HUES6 (cell line): ENCODE measurements at regions not wholly inside any gene's neighbourhood (a gene's known extent, or its start where the extent isn't known, plus 50 kb on each side); places are given as distances from the start of the nearest gene placed in this dataset.
A peak's percentile ranks its signal among the peaks of the same experiment; 100 is the strongest.

ENCODE experiments used
- H3K27ac ChIP-seq: 2 replicates; pipeline ENCODE4 v1.7.0; 2013; ENCODE audit warnings: low read depth, mild to moderate bottlenecking, low read length, inconsistent platforms
- H3K27me3 ChIP-seq: 2 replicates; pipeline ENCODE4 v1.6.1; 2013; ENCODE audit warnings: low read length; ENCODE audit not compliant: control insufficient read depth, insufficient read depth
- H3K36me3 ChIP-seq: 2 replicates; pipeline ENCODE4 v1.6.1; 2013; ENCODE audit warnings: low read length; ENCODE audit not compliant: control insufficient read depth, insufficient read depth
- H3K4me1 ChIP-seq: 2 replicates; pipeline ENCODE4 v1.6.1; 2013; ENCODE audit warnings: low read length; ENCODE audit not compliant: control insufficient read depth, insufficient read depth
- H3K4me3 ChIP-seq: 2 replicates; pipeline ENCODE4 v1.5.1; 2013; ENCODE audit warnings: low read depth, low read length
- H3K9ac ChIP-seq: one replicate; pipeline ENCODE4 v1.6.1; 2013; ENCODE audit warnings: mild to moderate bottlenecking, low read length
- H3K9me3 ChIP-seq: 2 replicates; pipeline ENCODE4 v1.6.1; 2013; ENCODE audit warnings: low read depth, low read length; ENCODE audit not compliant: control insufficient read depth, insufficient read depth

GRCh38 chrX:39157796-39158195 is 356.5 kb downstream of the MID1IP1 start:
- H3K9ac ChIP-seq, result no peak overlapping the region
- H3K4me1 ChIP-seq, result peaks cover 12% of the 10 kb centered on the region; the same call in 1 of the 2 replicates
- peaks cover 21% of the 10 kb centered on the region for H3K27me3 ChIP-seq
- no peaks in the 10 kb centered on the region for H3K9me3 ChIP-seq
- no peak overlapping the region for H3K4me3 ChIP-seq
- H3K36me3 ChIP-seq, result no peaks in the 10 kb centered on the region
- H3K27ac ChIP-seq, result no peak overlapping the region

- no peak overlapping the region for H3K27ac ChIP-seq
- peaks cover 33% of the 10 kb centered on the region for H3K27me3 ChIP-seq
- H3K9me3 ChIP-seq, result no peaks in the 10 kb centered on the region
- H3K36me3 ChIP-seq, result no peaks in the 10 kb centered on the region
- no peak overlapping the region for H3K9ac ChIP-seq
- H3K4me3 ChIP-seq, result no peak overlapping the region
- peaks cover 9% of the 10 kb centered on the region; the same call in 1 of the 2 replicates for H3K4me1 ChIP-seq
These were observed 357.8 kb downstream of the MID1IP1 start for GRCh38 chrX:39158801-39159657.

GRCh38 chrX:39159921-39160507 is 358.8 kb downstream of the MID1IP1 start:
- Histone ChIP-seq H3K9ac (no peak overlapping the region), H3K9me3 (no peaks in the 10 kb centered on the region), H3K27me3 (peaks cover 43% of the 10 kb centered on the region), H3K27ac (no peak overlapping the region), H3K4me3 (no peak overlapping the region), H3K4me1 (peaks cover 9% of the 10 kb centered on the region; the same call in 1 of the 2 replicates), H3K36me3 (no peaks in the 10 kb centered on the region)

GRCh38 chrX:39161611-39162255 is 360.5 kb downstream of the MID1IP1 start:
- H3K4me1 ChIP-seq, result peaks cover 9% of the 10 kb centered on the region; the same call in 1 of the 2 replicates
- H3K9me3 ChIP-seq, result no peaks in the 10 kb centered on the region
- no peaks in the 10 kb centered on the region for H3K36me3 ChIP-seq
- H3K27me3 ChIP-seq, result peaks cover 52% of the 10 kb centered on the region
- H3K9ac ChIP-seq, result no peak overlapping the region
- H3K27ac ChIP-seq, result no peak overlapping the region
- peak overlapping the region; percentile 42 for H3K4me3 ChIP-seq

- Histone ChIP-seq H3K9me3 (no peaks in the 10 kb centered on the region), H3K4me3 (peak overlapping the region; percentile 59), H3K36me3 (no peaks in the 10 kb centered on the region), H3K9ac (no peak overlapping the region), H3K4me1 (peaks cover 14% of the 10 kb centered on the region; the same call in 1 of the 2 replicates), H3K27ac (no peak overlapping the region), H3K27me3 (peaks cover 52% of the 10 kb centered on the region)
These were observed 361.1 kb downstream of the MID1IP1 start for GRCh38 chrX:39162322-39162735.

- H3K27me3 ChIP-seq, result peaks cover 50% of the 10 kb centered on the region
- no peak overlapping the region for H3K4me3 ChIP-seq
- H3K9ac ChIP-seq, result no peak overlapping the region
- H3K27ac ChIP-seq, result no peak overlapping the region
- no peaks in the 10 kb centered on the region for H3K9me3 ChIP-seq
- peaks cover 14% of the 10 kb centered on the region; the same call in 1 of the 2 replicates for H3K4me1 ChIP-seq
- no peaks in the 10 kb centered on the region for H3K36me3 ChIP-seq
These were observed 362.4 kb downstream of the MID1IP1 start for GRCh38 chrX:39163581-39164126.

GRCh38 chrX:39164212-39164611 is 363.0 kb downstream of the MID1IP1 start:
- H3K4me3 ChIP-seq, result no peak overlapping the region
- no peak overlapping the region for H3K9ac ChIP-seq
- no peaks in the 10 kb centered on the region for H3K9me3 ChIP-seq
- H3K27ac ChIP-seq, result no peak overlapping the region
- H3K36me3 ChIP-seq, result no peaks in the 10 kb centered on the region
- H3K4me1 ChIP-seq, result peaks cover 10% of the 10 kb centered on the region; the same call in 1 of the 2 replicates
- H3K27me3 ChIP-seq, result peaks cover 50% of the 10 kb centered on the region

- Histone ChIP-seq H3K4me3 (no peak overlapping the region), H3K4me1 (peaks cover 10% of the 10 kb centered on the region; the same call in 1 of the 2 replicates), H3K36me3 (no peaks in the 10 kb centered on the region), H3K9me3 (no peaks in the 10 kb centered on the region), H3K9ac (no peak overlapping the region), H3K27me3 (peaks cover 50% of the 10 kb centered on the region), H3K27ac (no peak overlapping the region)
These were observed 363.9 kb downstream of the MID1IP1 start for GRCh38 chrX:39165185-39165584.

GRCh38 chrX:39165773-39166172 is 364.5 kb downstream of the MID1IP1 start:
- no peak overlapping the region for H3K4me3 ChIP-seq
- peaks cover 10% of the 10 kb centered on the region; the same call in 1 of the 2 replicates for H3K4me1 ChIP-seq
- H3K36me3 ChIP-seq, result no peaks in the 10 kb centered on the region
- H3K9ac ChIP-seq, result no peak overlapping the region
- no peak overlapping the region for H3K27ac ChIP-seq
- H3K9me3 ChIP-seq, result no peaks in the 10 kb centered on the region
- H3K27me3 ChIP-seq, result peaks cover 50% of the 10 kb centered on the region

GRCh38 chrX:39167791-39168190 is 366.5 kb downstream of the MID1IP1 start:
- Histone ChIP-seq H3K36me3 (no peaks in the 10 kb centered on the region), H3K9me3 (0 out of 2 replicates have a peak, but pooled peaks cover 4% of the 10 kb centered on the region), H3K27me3 (peaks cover 31% of the 10 kb centered on the region), H3K4me1 (peaks cover 6% of the 10 kb centered on the region; the same call in 1 of the 2 replicates), H3K27ac (no peak overlapping the region), H3K9ac (no peak overlapping the region), H3K4me3 (no peak overlapping the region)
